SK-N-SH treated with all-trans-retinoic acid at 6 μM for 48 hours (cell line): ENCODE measurements at regions not wholly inside any gene's neighbourhood (a gene's known extent, or its start where the extent isn't known, plus 50 kb on each side); places are given as distances from the start of the nearest gene placed in this dataset.
A peak's percentile ranks its signal among the peaks of the same experiment; 100 is the strongest.

ENCODE experiments used
- BACH2 ChIP-seq: fragments of 250-450 bp; sonication (Bioruptor Pico); IDR thresholded peaks from 2 replicates; pipeline ENCODE4 v1.9.0; 2021; ENCODE audit warnings: mild to moderate bottlenecking, borderline replicate concordance
- CSDC2 ChIP-seq: fragments of 250-450 bp; sonication (Bioruptor Pico); IDR thresholded peaks from 2 replicates; pipeline ENCODE4 v1.5.0; 2020; ENCODE audit warnings: mild to moderate bottlenecking, moderate library complexity
- GLIS3 ChIP-seq: fragments of 250-450 bp; sonication (Bioruptor Pico); IDR thresholded peaks from 2 replicates; pipeline ENCODE4 v1.5.0; 2020; ENCODE audit warnings: mild to moderate bottlenecking, moderate library complexity
- ISL1 ChIP-seq: fragments of 250-450 bp; sonication (Bioruptor Pico); IDR thresholded peaks from 2 replicates; pipeline ENCODE4 v2.1.2; 2022; ENCODE audit warnings: mild to moderate bottlenecking, moderate library complexity
- OSR1 ChIP-seq: fragments of 250-450 bp; sonication (Bioruptor Pico); IDR thresholded peaks from 2 replicates; pipeline ENCODE4 v1.8.0; 2022; ENCODE audit warnings: moderate library complexity, mild to moderate bottlenecking, inconsistent platforms
- SNAI2 ChIP-seq: fragments of 250-450 bp; sonication (Bioruptor Pico); IDR thresholded peaks from 2 replicates; pipeline ENCODE4 v1.5.0; 2020; ENCODE audit warnings: mild to moderate bottlenecking, moderate library complexity
- TCF4 ChIP-seq: fragments of 250-450 bp; sonication (Bioruptor Pico); IDR thresholded peaks from 2 replicates; pipeline ENCODE4 v1.8.0; 2021; ENCODE audit warnings: mild to moderate bottlenecking, moderate library complexity, borderline replicate concordance
- TOX ChIP-seq: fragments of 250-450 bp; sonication (Bioruptor Pico); IDR thresholded peaks from 2 replicates; pipeline ENCODE4 v1.8.0; 2021; ENCODE audit warnings: mild to moderate bottlenecking, moderate library complexity, borderline replicate concordance
- ZFP3 ChIP-seq: fragments of 250-450 bp; sonication (Bioruptor Pico); IDR thresholded peaks from 2 replicates; pipeline ENCODE4 v1.5.0; 2020; ENCODE audit warnings: mild to moderate bottlenecking, moderate library complexity
- ZNF565 ChIP-seq: fragments of 450-650 bp; formaldehyde crosslinking; conservative IDR thresholded peaks from 2 replicates; pipeline ENCODE4 v1.5.0; 2020; ENCODE audit warnings: low read depth, mild to moderate bottlenecking, moderate library complexity
- ZNF8 ChIP-seq: fragments of 450-650 bp; formaldehyde crosslinking; IDR thresholded peaks from 2 replicates; pipeline ENCODE4 v1.5.0; 2020; ENCODE audit warnings: mild to moderate bottlenecking, moderate library complexity
- TF ChIP-seq, protein P1 (sequence below): fragments of 250-450 bp; sonication (Bioruptor Pico); IDR thresholded peaks from 2 replicates; pipeline ENCODE4 v1.8.0; 2020; ENCODE audit warnings: mild to moderate bottlenecking, moderate library complexity, borderline replicate concordance
- TF ChIP-seq, protein P2 (sequence below): fragments of 250-450 bp; sonication (Bioruptor Pico); IDR thresholded peaks from 2 replicates; pipeline ENCODE4 v1.5.1; 2021; ENCODE audit warnings: mild to moderate bottlenecking, moderate library complexity

DNA sequence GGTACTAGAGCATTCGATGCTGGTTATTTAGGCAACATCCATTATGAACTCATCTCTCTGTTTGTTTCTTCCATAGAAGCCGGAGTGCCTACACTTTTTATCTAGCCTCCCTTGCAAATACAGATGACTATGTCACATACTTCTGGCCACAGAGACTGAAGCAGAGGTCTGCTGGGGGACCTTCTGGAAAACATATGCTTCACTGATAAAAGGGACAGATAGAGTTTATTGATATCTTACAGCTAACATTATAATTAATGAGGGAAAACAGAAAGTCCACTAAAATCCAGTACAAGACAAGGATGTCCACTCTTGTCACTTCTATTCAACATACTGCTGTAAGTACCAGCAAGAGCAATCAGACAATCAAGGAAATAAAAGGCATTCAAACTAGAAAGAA lies 104.3 kb upstream of the FAR2 start:
- TF ChIP-seq, protein P1, sequence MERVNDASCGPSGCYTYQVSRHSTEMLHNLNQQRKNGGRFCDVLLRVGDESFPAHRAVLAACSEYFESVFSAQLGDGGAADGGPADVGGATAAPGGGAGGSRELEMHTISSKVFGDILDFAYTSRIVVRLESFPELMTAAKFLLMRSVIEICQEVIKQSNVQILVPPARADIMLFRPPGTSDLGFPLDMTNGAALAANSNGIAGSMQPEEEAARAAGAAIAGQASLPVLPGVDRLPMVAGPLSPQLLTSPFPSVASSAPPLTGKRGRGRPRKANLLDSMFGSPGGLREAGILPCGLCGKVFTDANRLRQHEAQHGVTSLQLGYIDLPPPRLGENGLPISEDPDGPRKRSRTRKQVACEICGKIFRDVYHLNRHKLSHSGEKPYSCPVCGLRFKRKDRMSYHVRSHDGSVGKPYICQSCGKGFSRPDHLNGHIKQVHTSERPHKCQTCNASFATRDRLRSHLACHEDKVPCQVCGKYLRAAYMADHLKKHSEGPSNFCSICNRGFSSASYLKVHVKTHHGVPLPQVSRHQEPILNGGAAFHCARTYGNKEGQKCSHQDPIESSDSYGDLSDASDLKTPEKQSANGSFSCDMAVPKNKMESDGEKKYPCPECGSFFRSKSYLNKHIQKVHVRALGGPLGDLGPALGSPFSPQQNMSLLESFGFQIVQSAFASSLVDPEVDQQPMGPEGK = no peak
- TF ChIP-seq ZNF565 (CRISPR knock-in tag) = no peak
- peak; percentile 78; the same call in 1 of the 2 replicates for TF ChIP-seq TCF4 (CRISPR knock-in tag)
- TF ChIP-seq ZFP3 (CRISPR knock-in tag) = no peak
- no peak for TF ChIP-seq SNAI2 (CRISPR knock-in tag)
- no peak for TF ChIP-seq GLIS3 (CRISPR knock-in tag)
- no peak for TF ChIP-seq CSDC2 (CRISPR knock-in tag)
- TF ChIP-seq BACH2 (CRISPR knock-in tag) = no peak
- TF ChIP-seq, protein P2, sequence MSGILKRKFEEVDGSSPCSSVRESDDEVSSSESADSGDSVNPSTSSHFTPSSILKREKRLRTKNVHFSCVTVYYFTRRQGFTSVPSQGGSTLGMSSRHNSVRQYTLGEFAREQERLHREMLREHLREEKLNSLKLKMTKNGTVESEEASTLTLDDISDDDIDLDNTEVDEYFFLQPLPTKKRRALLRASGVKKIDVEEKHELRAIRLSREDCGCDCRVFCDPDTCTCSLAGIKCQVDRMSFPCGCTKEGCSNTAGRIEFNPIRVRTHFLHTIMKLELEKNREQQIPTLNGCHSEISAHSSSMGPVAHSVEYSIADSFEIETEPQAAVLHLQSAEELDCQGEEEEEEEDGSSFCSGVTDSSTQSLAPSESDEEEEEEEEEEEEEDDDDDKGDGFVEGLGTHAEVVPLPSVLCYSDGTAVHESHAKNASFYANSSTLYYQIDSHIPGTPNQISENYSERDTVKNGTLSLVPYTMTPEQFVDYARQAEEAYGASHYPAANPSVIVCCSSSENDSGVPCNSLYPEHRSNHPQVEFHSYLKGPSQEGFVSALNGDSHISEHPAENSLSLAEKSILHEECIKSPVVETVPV (CRISPR knock-in tag) = no peak
- TF ChIP-seq ZNF8 (CRISPR knock-in tag) = no peak
- no peak for TF ChIP-seq ISL1 (CRISPR knock-in tag)
- TF ChIP-seq OSR1 (CRISPR knock-in tag) = no peak
- TF ChIP-seq TOX (CRISPR knock-in tag) = no peak
